HFF-Myc (cell line): ENCODE measurements at regions not wholly inside any gene's neighbourhood (a gene's known extent, or its start where the extent isn't known, plus 50 kb on each side); places are given as distances from the start of the nearest gene placed in this dataset.

Experiments used
- DNase-seq: peaks from one replicate; pipeline ENCODE4 v3.0.0-alpha.2; 2011; ENCODE audit warnings: low read depth; ENCODE audit errors: extremely low read depth
- H3K4me3 ChIP-seq: replicated peaks from 2 replicates; pipeline ENCODE4 v1.5.1; 2011; ENCODE audit warnings: low read depth, mild to moderate bottlenecking, control low read depth, low read length
- CTCF ChIP-seq: IDR thresholded peaks from 2 replicates; pipeline ENCODE4 v1.5.1; 2012; ENCODE audit warnings: mild to moderate bottlenecking, low read depth, low read length, control low read depth; ENCODE audit errors: missing control alignments

GRCh38 chr3:156612903-156613302, 58.0 kb upstream of the SSR3 start:
- no peak for DNase-seq
- no peak for TF ChIP-seq CTCF
- no peak overlapping the region for H3K4me3 ChIP-seq

- DNase-seq = no peak
- no peak overlapping the region for H3K4me3 ChIP-seq
- no peak for TF ChIP-seq CTCF
Observed at GRCh38 chr3:156611870-156612494, 57.1 kb upstream of the SSR3 start.

- no peak for DNase-seq
- TF ChIP-seq CTCF = no peak
- H3K4me3 ChIP-seq = no peak overlapping the region
Observed at GRCh38 chr3:156610154-156610553, 55.2 kb upstream of the SSR3 start.

GRCh38 chr3:156609546-156609945, 54.6 kb upstream of the SSR3 start:
- no peak for DNase-seq
- TF ChIP-seq CTCF = no peak
- no peak overlapping the region for H3K4me3 ChIP-seq

GRCh38 chr3:156608601-156609514, 53.9 kb upstream of the SSR3 start:
- DNase-seq = no peak
- H3K4me3 ChIP-seq = no peak overlapping the region
- TF ChIP-seq CTCF = no peak

GRCh38 chr3:156606729-156607128, 51.8 kb upstream of the SSR3 start:
- TF ChIP-seq CTCF = no peak
- DNase-seq = no peak
- H3K4me3 ChIP-seq = no peak overlapping the region
